ENCODE measurements at regions not wholly inside any gene's neighbourhood (a gene's known extent, or its start where the extent isn't known, plus 50 kb on each side); places are given as distances from the start of the nearest gene placed in this dataset.

- TF ChIP-seq RAD21 (IDR thresholded peaks at IDR 0.05 in 1 of 2, conservative IDR thresholded peaks at IDR 0.05 in 1 of 2; ENCODE audit: low read depth in 2 of 2, low read length in 2 of 2) (no peak), MAFK (IDR thresholded peaks at IDR 0.05; ENCODE audit: low read depth, low read length) (no peak), SIRT6 (IDR thresholded peaks at IDR 0.05; ENCODE audit: low read length) (no peak), USF2 (IDR thresholded peaks at IDR 0.05; ENCODE audit: low read length) (no peak), TCF12 (IDR thresholded peaks at IDR 0.05; ENCODE audit: low read depth, low read length) (no peak), TAF1 (IDR thresholded peaks at IDR 0.05; ENCODE audit: low read depth, low read length) (no peak)
Observed at GRCh38 chr10:76717141-76717540, 920.5 kb downstream of the KCNMA1 start (continued).
